ENCODE measurements at regions not wholly inside any gene's neighbourhood (a gene's known extent, or its start where the extent isn't known, plus 50 kb on each side); places are given as distances from the start of the nearest gene placed in this dataset.

DNA sequence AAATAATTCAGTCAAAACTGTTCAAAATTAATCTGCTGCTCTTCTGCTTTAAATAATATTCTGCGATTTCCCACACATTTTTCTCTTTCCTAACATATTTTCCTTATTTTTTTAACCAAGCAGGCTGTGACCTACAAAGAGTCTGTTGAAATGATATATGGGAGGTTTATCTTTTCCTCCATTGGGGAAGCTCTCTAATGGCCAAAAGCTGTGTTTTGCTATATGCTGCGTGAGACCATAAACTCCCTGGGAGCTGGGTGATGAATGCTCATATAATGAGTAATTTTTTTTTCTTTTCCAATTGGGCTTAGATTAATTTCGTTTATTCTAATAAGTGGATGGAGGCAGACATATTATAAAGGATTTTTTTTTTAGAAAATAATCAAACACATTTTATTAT is 72.2 kb upstream of the MAP2 start:
- H4K20me1 ChIP-seq (ENCODE audit: control insufficient read depth, insufficient read depth, insufficient read length): no peaks in the 10 kb centered on the region
- H3K79me2 ChIP-seq (ENCODE audit: insufficient read depth, low read length): no peaks in the 10 kb centered on the region
- Mint-ChIP-seq H3K9me3 (peaks cover 0 to 2% of the 10 kb centered on the region in 2 experiments; a peak in 4 of 5 replicates), H3K36me3 (ENCODE audit: insufficient read depth in 1 of 3, low read depth in 3 of 3) (no peaks in the 10 kb centered on the region; a peak in 3 of 7 replicates), H3K27ac (no peak overlapping the region), H3K4me3 (no peak overlapping the region), H3K27me3 (ENCODE audit: low read depth) (no peaks in the 10 kb centered on the region; the same call in 1 of the 2 replicates), H3K4me1 (peaks cover 15 to 18% of the 10 kb centered on the region in 2 experiments)
- H4K91ac ChIP-seq (ENCODE audit: insufficient read length, low read depth, low read length): no peak overlapping the region
- no peak overlapping the region for H3K27ac ChIP-seq (ENCODE audit: insufficient read length, low read depth, low read length)
- 100% methylated on average over 1 of the region's 3 CpGs for WGBS (ENCODE audit: extremely low coverage, insufficient read length, low lambda C conversion rate)
- no peak overlapping the region for H3K4me2 ChIP-seq (ENCODE audit: insufficient read depth, insufficient read length, low read length)
- TF ChIP-seq CTCF (conservative IDR thresholded peaks at IDR 0.05): no peak
- no peak overlapping the region for H3K9ac ChIP-seq (ENCODE audit: extremely low read depth, insufficient read length, low read length)
- H3K4ac ChIP-seq (ENCODE audit: low read depth, low read length): no peak overlapping the region
- H3K79me1 ChIP-seq (ENCODE audit: insufficient read depth, low read depth, low read length, poor library complexity, severe bottlenecking): no peaks in the 10 kb centered on the region
- H3K4me1 ChIP-seq (ENCODE audit: insufficient read depth, low read length): peaks cover 2% of the 10 kb centered on the region; the same call in 1 of the 2 replicates
- no peak for DNase-seq
- H3K56ac ChIP-seq (ENCODE audit: insufficient read length, low read depth, low read length): no peak overlapping the region
- H4K5ac ChIP-seq (ENCODE audit: insufficient read length, low read depth, low read length): no peak overlapping the region
- H2BK5ac ChIP-seq (ENCODE audit: insufficient read length, low read length): no peak overlapping the region
- no peaks in the 10 kb centered on the region for H3K27me3 ChIP-seq (ENCODE audit: insufficient read depth, low read length)
- H4K8ac ChIP-seq (replicated peaks; ENCODE audit: insufficient read length, low read depth, low read length): no peak overlapping the region
- H3T11ph ChIP-seq (ENCODE audit: low read length): no peak overlapping the region
- no peak overlapping the region for H3K23ac ChIP-seq (ENCODE audit: insufficient read length, low read depth, low read length)
- no peak overlapping the region for H2BK20ac ChIP-seq (ENCODE audit: low read depth, low read length, poor library complexity, severe bottlenecking)
- no peaks in the 10 kb centered on the region for H3K23me2 ChIP-seq (ENCODE audit: insufficient read length, low read depth, low read length, poor library complexity, severe bottlenecking)
- no peaks in the 10 kb centered on the region for H3K9me3 ChIP-seq (ENCODE audit: control insufficient read depth, low read depth, low read length)
- H3K14ac ChIP-seq (ENCODE audit: insufficient read depth, low read length): no peak overlapping the region
- no peak overlapping the region for H2BK15ac ChIP-seq (ENCODE audit: low read depth, low read length)
- no peak overlapping the region for H2BK120ac ChIP-seq (ENCODE audit: low read depth, low read length, poor library complexity, severe bottlenecking)
- H2AK5ac ChIP-seq (ENCODE audit: insufficient read length, low read length): no peak overlapping the region
- H2AFZ ChIP-seq (ENCODE audit: low read length): no peak overlapping the region
- H2BK12ac ChIP-seq (ENCODE audit: insufficient read length, low read depth, low read length): no peak overlapping the region
- H3K18ac ChIP-seq (ENCODE audit: insufficient read length, low read depth, low read length): no peak overlapping the region

All from H9 (cell line).